Stomach smooth muscle (tissue), 2 donors: ENCODE measurements at regions not wholly inside any gene's neighbourhood (a gene's known extent, or its start where the extent isn't known, plus 50 kb on each side); places are given as distances from the start of the nearest gene placed in this dataset.

Experiments
- H3K27ac ChIP-seq: one replicate; pipeline ENCODE4 v1.7.0; 2013; ENCODE audit warnings: mild to moderate bottlenecking, low read length, inconsistent platforms
- H3K27me3 ChIP-seq, 2 donors: one replicate each; pipeline ENCODE4 v1.7.0; 2013; ENCODE audit warnings: low read length in 2 of 2; ENCODE audit not compliant: insufficient read depth in 2 of 2, control insufficient read depth in 1 of 2
- H3K36me3 ChIP-seq, 2 donors: one replicate each; pipeline ENCODE4 v1.7.0; 2013; ENCODE audit warnings: low read length in 2 of 2; ENCODE audit not compliant: control insufficient read depth in 2 of 2, insufficient read depth in 2 of 2
- H3K4me1 ChIP-seq: one replicate; pipeline ENCODE4 v1.7.0; 2013; ENCODE audit warnings: low read length; ENCODE audit not compliant: control insufficient read depth, insufficient read depth
- H3K4me3 ChIP-seq, 2 donors: one replicate each; pipeline ENCODE4 v1.7.0; 2013; ENCODE audit warnings: low read length in 2 of 2
- H3K9ac ChIP-seq, 2 donors: one replicate each; pipeline ENCODE4 v1.7.0; 2013; ENCODE audit warnings: low read length in 2 of 2, mild to moderate bottlenecking in 1 of 2
- H3K9me3 ChIP-seq, 2 donors: one replicate each; pipeline ENCODE4 v1.7.0; 2013; ENCODE audit warnings: low read length in 2 of 2; ENCODE audit not compliant: control insufficient read depth in 2 of 2
- donor health status: healthy.
- donor health status: Pancreatic carcinoma.

DNA sequence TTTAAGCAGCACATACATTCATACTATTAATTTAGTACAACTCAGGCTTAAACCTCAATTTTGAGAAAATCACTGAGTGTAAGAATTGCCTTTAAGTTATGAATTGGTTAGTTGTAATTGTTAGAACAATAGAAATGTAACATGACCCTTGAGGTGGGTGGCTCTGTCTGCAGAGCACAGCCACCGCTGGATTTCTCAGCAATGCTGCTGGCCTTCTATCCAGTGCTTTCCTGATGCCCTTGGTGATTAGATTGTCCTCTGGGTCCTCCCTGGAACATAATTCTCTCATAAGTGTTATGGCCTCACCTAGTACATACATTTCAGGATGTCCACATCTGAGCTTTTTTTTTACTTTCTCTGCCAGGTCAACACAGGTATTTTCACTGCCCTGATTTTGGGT is 213.2 kb downstream of the SLC7A11 start:
- Histone ChIP-seq H3K27me3 (no peaks in the 10 kb centered on the region), H3K9ac (no peak overlapping the region), H3K4me3 (no peak overlapping the region), H3K9me3 (no peaks in the 10 kb centered on the region), H3K27ac (no peak overlapping the region), H3K36me3 (no peaks in the 10 kb centered on the region), H3K4me1 (no peaks in the 10 kb centered on the region)

- H3K4me3 ChIP-seq = no peak overlapping the region
- H3K9me3 ChIP-seq = no peaks in the 10 kb centered on the region
- no peaks in the 10 kb centered on the region for H3K27me3 ChIP-seq
- no peak overlapping the region for H3K27ac ChIP-seq
- H3K4me1 ChIP-seq = no peaks in the 10 kb centered on the region
- no peak overlapping the region for H3K9ac ChIP-seq
- H3K36me3 ChIP-seq = no peaks in the 10 kb centered on the region
These were observed 220.9 kb downstream of the SLC7A11 start for GRCh38 chr4:138021139-138021830.

DNA sequence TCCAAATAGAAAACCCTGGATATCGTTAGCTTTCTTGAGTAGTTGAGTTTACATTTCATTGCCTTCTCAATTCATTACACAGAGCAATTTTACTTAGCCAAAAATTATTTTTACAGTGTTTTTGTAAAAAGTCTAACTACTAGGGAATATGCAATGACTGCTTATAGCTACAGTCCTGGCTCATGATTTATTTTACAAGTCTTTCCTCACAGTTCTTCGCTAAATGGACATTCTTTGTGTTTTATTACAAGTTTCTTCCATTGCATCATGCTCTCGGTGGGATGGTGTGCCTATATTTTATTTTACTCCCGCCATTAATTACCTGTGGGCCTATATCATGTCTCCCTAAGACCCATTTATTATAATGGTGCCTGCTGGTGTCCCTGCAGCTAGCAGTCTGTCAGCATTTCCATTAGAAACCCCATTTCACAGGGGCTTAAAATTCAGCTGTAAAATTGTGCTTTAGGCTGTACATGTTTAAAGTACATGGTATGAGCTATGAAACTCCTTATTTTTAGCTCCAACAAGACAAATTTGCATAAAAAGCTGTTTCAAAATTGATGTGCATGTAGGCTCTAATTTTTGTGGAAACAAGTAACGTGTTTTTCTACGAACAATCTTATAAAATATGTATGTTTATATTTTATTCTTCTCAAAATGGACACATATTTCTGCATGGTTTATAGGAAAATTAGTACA is 227.4 kb downstream of the SLC7A11 start:
- H3K9ac ChIP-seq = no peak overlapping the region
- no peaks in the 10 kb centered on the region for H3K27me3 ChIP-seq
- H3K27ac ChIP-seq = no peak overlapping the region
- H3K4me3 ChIP-seq = no peak overlapping the region
- no peaks in the 10 kb centered on the region for H3K4me1 ChIP-seq
- no peaks in the 10 kb centered on the region for H3K36me3 ChIP-seq
- no peaks in the 10 kb centered on the region for H3K9me3 ChIP-seq

GRCh38 chr4:138013625-138014024 is 228.5 kb downstream of the SLC7A11 start:
- no peak overlapping the region for H3K4me3 ChIP-seq
- H3K27me3 ChIP-seq = no peaks in the 10 kb centered on the region
- H3K4me1 ChIP-seq = no peaks in the 10 kb centered on the region
- H3K9me3 ChIP-seq = peaks cover 0 to 1% of the 10 kb centered on the region in 2 donors
- no peak overlapping the region for H3K9ac ChIP-seq
- H3K27ac ChIP-seq = no peak overlapping the region
- H3K36me3 ChIP-seq = no peaks in the 10 kb centered on the region

DNA sequence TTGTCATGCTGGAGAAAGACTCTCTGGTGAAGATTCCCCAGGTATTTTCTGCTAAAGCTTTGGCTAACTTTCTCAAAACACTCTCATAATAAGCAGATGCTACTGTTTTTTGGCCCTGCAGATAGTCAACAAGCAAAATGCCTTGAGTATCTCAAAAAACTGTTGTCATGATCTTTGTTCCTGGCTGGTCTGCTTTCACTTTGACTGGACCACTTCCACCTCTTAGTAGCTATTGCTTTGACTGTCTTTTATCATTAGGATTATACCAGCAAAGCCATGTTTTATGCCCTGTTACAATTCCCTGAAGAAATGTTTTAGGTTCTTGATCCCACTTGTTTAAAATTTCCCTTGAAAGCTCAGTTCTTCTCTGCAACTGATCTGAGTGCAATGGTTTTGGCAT is 231.5 kb downstream of the SLC7A11 start:
- no peak overlapping the region for H3K9ac ChIP-seq
- no peak overlapping the region for H3K27ac ChIP-seq
- no peak overlapping the region for H3K4me3 ChIP-seq
- H3K36me3 ChIP-seq = no peaks in the 10 kb centered on the region
- H3K4me1 ChIP-seq = no peaks in the 10 kb centered on the region
- H3K27me3 ChIP-seq = no peaks in the 10 kb centered on the region
- peaks cover 0 to 3% of the 10 kb centered on the region in 2 donors for H3K9me3 ChIP-seq

DNA sequence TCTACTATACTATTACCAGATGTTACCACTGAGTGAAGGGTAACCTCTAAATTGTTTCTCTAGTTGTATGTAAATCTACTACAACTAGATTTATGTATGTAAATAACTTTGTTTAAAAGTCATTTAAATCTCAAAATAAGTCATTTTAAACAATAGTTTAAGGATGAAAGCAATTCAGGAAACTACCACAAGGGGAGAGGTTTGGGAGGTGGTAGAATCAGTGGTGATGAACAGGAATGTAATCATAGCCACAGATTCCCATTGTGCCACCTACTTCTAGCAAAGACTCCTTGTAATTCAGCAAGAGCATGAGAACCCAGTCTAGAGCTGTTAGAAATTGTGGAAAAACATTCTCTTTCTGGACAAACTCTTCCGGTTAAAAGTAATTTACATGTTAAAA is 234.6 kb downstream of the SLC7A11 start:
- no peaks in the 10 kb centered on the region for H3K36me3 ChIP-seq
- H3K4me3 ChIP-seq = no peak overlapping the region
- H3K27ac ChIP-seq = no peak overlapping the region
- no peaks in the 10 kb centered on the region for H3K4me1 ChIP-seq
- peaks cover 0 to 3% of the 10 kb centered on the region in 2 donors for H3K9me3 ChIP-seq
- no peaks in the 10 kb centered on the region for H3K27me3 ChIP-seq
- no peak overlapping the region for H3K9ac ChIP-seq

GRCh38 chr4:138005486-138005885 is 236.7 kb downstream of the SLC7A11 start:
- Histone ChIP-seq H3K27me3 (no peaks in the 10 kb centered on the region), H3K9ac (no peak overlapping the region), H3K4me1 (no peaks in the 10 kb centered on the region), H3K9me3 (peaks cover 0 to 3% of the 10 kb centered on the region in 2 donors), H3K4me3 (no peak overlapping the region), H3K27ac (no peak overlapping the region), H3K36me3 (no peaks in the 10 kb centered on the region)

- H3K27me3 ChIP-seq = no peaks in the 10 kb centered on the region
- no peak overlapping the region for H3K9ac ChIP-seq
- H3K4me3 ChIP-seq = no peak overlapping the region
- no peaks in the 10 kb centered on the region for H3K4me1 ChIP-seq
- no peaks in the 10 kb centered on the region for H3K9me3 ChIP-seq
- H3K36me3 ChIP-seq = no peaks in the 10 kb centered on the region
- H3K27ac ChIP-seq = no peak overlapping the region
These were observed 238.9 kb downstream of the SLC7A11 start for GRCh38 chr4:138003248-138003647.

DNA sequence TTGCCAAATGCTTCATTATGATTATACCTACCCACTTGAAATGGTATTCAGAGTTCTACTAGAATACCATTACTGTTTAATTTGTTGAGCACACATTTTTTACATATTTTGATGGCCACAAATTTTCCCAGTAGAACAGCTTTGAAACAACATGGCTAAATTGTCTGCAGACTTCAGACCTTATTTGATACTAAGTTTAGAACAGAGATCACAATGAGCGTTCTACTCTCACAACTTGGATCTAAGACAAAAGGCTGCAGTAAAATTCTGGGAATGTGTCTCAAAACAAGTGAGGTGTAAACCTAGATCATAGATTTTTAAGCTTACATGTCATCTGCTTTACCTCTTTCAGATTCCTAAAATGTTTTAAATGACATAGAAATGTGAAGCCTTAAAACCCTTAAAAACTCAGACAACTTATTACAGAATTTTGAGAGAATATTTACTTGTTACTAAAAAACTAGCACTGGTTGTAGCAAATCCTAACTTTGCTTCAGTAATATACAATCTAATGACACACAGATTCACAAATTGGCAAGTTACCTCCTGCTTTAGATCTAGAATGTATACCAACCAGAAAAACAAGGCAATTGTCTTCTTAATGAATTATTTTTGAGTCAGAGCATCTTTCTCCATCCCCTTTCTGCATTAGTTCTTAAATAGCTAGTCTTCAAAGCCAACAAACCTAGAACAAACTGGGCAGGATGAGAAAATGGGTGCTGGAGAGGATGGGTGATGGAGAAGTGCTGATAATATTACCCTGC is 243.3 kb downstream of the SLC7A11 start:
- H3K9ac ChIP-seq = no peak overlapping the region
- H3K36me3 ChIP-seq = no peaks in the 10 kb centered on the region
- H3K4me1 ChIP-seq = no peaks in the 10 kb centered on the region
- H3K27ac ChIP-seq = no peak overlapping the region
- H3K9me3 ChIP-seq = no peaks in the 10 kb centered on the region
- H3K4me3 ChIP-seq = no peak overlapping the region
- no peaks in the 10 kb centered on the region for H3K27me3 ChIP-seq

- H3K9ac ChIP-seq = no peak overlapping the region
These were observed 244.7 kb downstream of the SLC7A11 start for GRCh38 chr4:137997496-137997895.

More at GRCh38 chr4:137997496-137997895, 244.7 kb downstream of the SLC7A11 start:
- Histone ChIP-seq H3K27ac (no peak overlapping the region), H3K36me3 (no peaks in the 10 kb centered on the region), H3K27me3 (no peaks in the 10 kb centered on the region), H3K4me1 (no peaks in the 10 kb centered on the region), H3K9me3 (no peaks in the 10 kb centered on the region), H3K4me3 (no peak overlapping the region)
